DOHH2 (cell line): ENCODE measurements at regions not wholly inside any gene's neighbourhood (a gene's known extent, or its start where the extent isn't known, plus 50 kb on each side); places are given as distances from the start of the nearest gene placed in this dataset.

ENCODE experiments used
- H3F3A ChIP-seq: fragments of 200-600 bp; sonication (generic), shearing (Covaris generic); 2 replicates; pipeline ENCODE4 v1.6.0; 2016; ENCODE audit warnings: antibody characterized with exemption, mild to moderate bottlenecking; ENCODE audit not compliant: control insufficient read depth, insufficient read depth
- H3K27ac ChIP-seq: fragments of 200-600 bp; sonication (generic); 2 replicates; pipeline ENCODE4 v1.5.1; 2014; ENCODE audit warnings: low read depth, mild to moderate bottlenecking, low read length, moderate library complexity
- H3K27me3 ChIP-seq: fragments of 200-600 bp; sonication (generic); 2 replicates; pipeline ENCODE4 v1.6.1; 2014; ENCODE audit warnings: mild to moderate bottlenecking, low read length, mixed read lengths; ENCODE audit not compliant: control insufficient read depth
- H3K36me3 ChIP-seq: fragments of 200-600 bp; sonication (generic); 2 replicates; pipeline ENCODE4 v1.6.1; 2014; ENCODE audit warnings: mild to moderate bottlenecking, low read length, moderate library complexity, mixed read lengths; ENCODE audit not compliant: control insufficient read depth
- H3K4me1 ChIP-seq: fragments of 200-600 bp; sonication (generic); 2 replicates; pipeline ENCODE4 v1.6.1; 2014; ENCODE audit warnings: mild to moderate bottlenecking, low read length, mixed read lengths; ENCODE audit not compliant: control insufficient read depth
- H3K4me2 ChIP-seq: fragments of 200-600 bp; sonication (generic); 2 replicates; pipeline ENCODE4 v1.6.0; 2014; ENCODE audit warnings: mild to moderate bottlenecking, low read length, moderate library complexity
- H3K4me3 ChIP-seq: fragments of 200-600 bp; sonication (generic); 2 replicates; pipeline ENCODE4 v1.5.1; 2014; ENCODE audit warnings: mild to moderate bottlenecking, low read length, mixed read lengths
- H3K79me2 ChIP-seq: fragments of 200-600 bp; sonication (generic); 2 replicates; pipeline ENCODE4 v1.6.1; 2014; ENCODE audit warnings: mild to moderate bottlenecking, low read length, mixed read lengths; ENCODE audit not compliant: control insufficient read depth
- H3K9me2 ChIP-seq: fragments of 200-600 bp; sonication (generic); replicated peaks from 2 replicates; pipeline ENCODE4 v1.6.1; 2014; ENCODE audit warnings: mild to moderate bottlenecking, low read length, mixed read lengths; ENCODE audit not compliant: control insufficient read depth
- H3K9me3 ChIP-seq: fragments of 200-600 bp; sonication (generic); 2 replicates; pipeline ENCODE4 v1.6.1; 2014; ENCODE audit warnings: antibody characterized with exemption, low read length, mixed read lengths; ENCODE audit not compliant: control insufficient read depth, insufficient read depth
- H4K20me1 ChIP-seq: fragments of 200-600 bp; sonication (generic); 2 replicates; pipeline ENCODE4 v1.6.0; 2014; ENCODE audit warnings: low read depth, mild to moderate bottlenecking, antibody characterized with exemption, low read length, moderate library complexity; ENCODE audit not compliant: control insufficient read depth, insufficient read depth
- CTCF ChIP-seq: fragments of 200-600 bp; sonication (generic); IDR thresholded peaks from one replicate; pipeline ENCODE4 v1.5.1; 2014; ENCODE audit warnings: antibody characterized with exemption, mild to moderate bottlenecking, low read depth, low read length; ENCODE audit not compliant: poor library complexity, severe bottlenecking
- EZH2phosphoT487 ChIP-seq: fragments of 200-600 bp; sonication (generic); IDR thresholded peaks from 2 replicates; pipeline ENCODE4 v1.6.1; 2017; ENCODE audit warnings: borderline replicate concordance, mild to moderate bottlenecking, antibody characterized with exemption, low read length, moderate library complexity, mixed read lengths

- no peaks in the 10 kb centered on the region for H3K36me3 ChIP-seq
- H3K4me3 ChIP-seq, result no peak overlapping the region
- H3F3A ChIP-seq, result no peaks in the 10 kb centered on the region
- TF ChIP-seq EZH2phosphoT487, result no peak
- H3K9me2 ChIP-seq, result no peaks in the 10 kb centered on the region
- peaks cover 5% of the 10 kb centered on the region; the same call in 1 of the 2 replicates for H3K27me3 ChIP-seq
- no peaks in the 10 kb centered on the region for H3K79me2 ChIP-seq
- H3K9me3 ChIP-seq, result no peaks in the 10 kb centered on the region
- H4K20me1 ChIP-seq, result no peaks in the 10 kb centered on the region
- H3K27ac ChIP-seq, result no peak overlapping the region
- H3K4me2 ChIP-seq, result no peak overlapping the region
- no peaks in the 10 kb centered on the region for H3K4me1 ChIP-seq
Measured at GRCh38 chr12:116395396-116395795, 117.9 kb upstream of the MED13L start.

GRCh38 chr12:116397148-116397547 lies 119.7 kb upstream of the MED13L start:
- Histone ChIP-seq H3K9me2 (no peaks in the 10 kb centered on the region), H3K36me3 (no peaks in the 10 kb centered on the region), H3K4me2 (no peak overlapping the region), H3K9me3 (peaks cover 8% of the 10 kb centered on the region; the same call in 1 of the 2 replicates), H3K79me2 (no peaks in the 10 kb centered on the region), H3K4me1 (no peaks in the 10 kb centered on the region), H4K20me1 (no peaks in the 10 kb centered on the region), H3K4me3 (no peak overlapping the region), H3K27ac (no peak overlapping the region), H3F3A (no peaks in the 10 kb centered on the region), H3K27me3 (peaks cover 5% of the 10 kb centered on the region; the same call in 1 of the 2 replicates)
- TF ChIP-seq EZH2phosphoT487, result no peak
- TF ChIP-seq CTCF, result no peak

- H3K9me2 ChIP-seq, result no peaks in the 10 kb centered on the region
- no peak overlapping the region for H3K4me3 ChIP-seq
- H3K27me3 ChIP-seq, result peaks cover 5% of the 10 kb centered on the region; the same call in 1 of the 2 replicates
- H3K9me3 ChIP-seq, result peaks cover 8% of the 10 kb centered on the region; the same call in 1 of the 2 replicates
- no peak overlapping the region for H3K4me2 ChIP-seq
- H3K27ac ChIP-seq, result no peak overlapping the region
- TF ChIP-seq EZH2phosphoT487, result no peak
- no peak for TF ChIP-seq CTCF
- H3K79me2 ChIP-seq, result no peaks in the 10 kb centered on the region
- H3K4me1 ChIP-seq, result no peaks in the 10 kb centered on the region
- no peaks in the 10 kb centered on the region for H3K36me3 ChIP-seq
- H4K20me1 ChIP-seq, result no peaks in the 10 kb centered on the region
- H3F3A ChIP-seq, result no peaks in the 10 kb centered on the region
Measured at GRCh38 chr12:116398193-116398592, 120.7 kb upstream of the MED13L start.

GRCh38 chr12:116399055-116399454 lies 121.6 kb upstream of the MED13L start:
- H3K9me2 ChIP-seq, result no peaks in the 10 kb centered on the region
- H3K36me3 ChIP-seq, result no peaks in the 10 kb centered on the region
- no peak overlapping the region for H3K4me2 ChIP-seq
- no peaks in the 10 kb centered on the region for H3K79me2 ChIP-seq
- no peaks in the 10 kb centered on the region for H3K4me1 ChIP-seq
- H3K27ac ChIP-seq, result no peak overlapping the region
- TF ChIP-seq CTCF (no peak), EZH2phosphoT487 (no peak)
- H4K20me1 ChIP-seq, result no peaks in the 10 kb centered on the region
- H3K4me3 ChIP-seq, result no peak overlapping the region
- H3K27me3 ChIP-seq, result peaks cover 5% of the 10 kb centered on the region; the same call in 1 of the 2 replicates
- H3F3A ChIP-seq, result no peaks in the 10 kb centered on the region
- peaks cover 8% of the 10 kb centered on the region; the same call in 1 of the 2 replicates for H3K9me3 ChIP-seq
